Endothelial cell of umbilical vein (primary cell): ENCODE measurements at regions not wholly inside any gene's neighbourhood (a gene's known extent, or its start where the extent isn't known, plus 50 kb on each side); places are given as distances from the start of the nearest gene placed in this dataset.

Experiments used
- BruUV-seq: library from RNA; stranded (reverse); fragments of 400-500 nt; replicated peaks from 2 replicates; lab custom pipeline; 2021; lab: Mats Ljungman, UMichigan
- CTCF ChIA-PET: fragments of 300-600, 350-600 bp; sonication (Branson Sonifier 250); formaldehyde crosslinking; loops from one replicate; lab custom pipeline; 2021; ENCODE audit warnings: antibody characterized with exemption, inconsistent platforms; lab: Charles Lee
- POLR2A ChIA-PET: fragments of 300-600, 350-600 bp; sonication (Branson Sonifier 250); formaldehyde crosslinking; loops from one replicate; lab custom pipeline; 2021; ENCODE audit warnings: antibody characterized with exemption, inconsistent platforms; lab: Charles Lee
- DNase-seq: peaks from one replicate; pipeline ENCODE4 v3.0.0-alpha.2; 2011; ENCODE audit warnings: low read depth, low spot score
- FAIRE-seq: peaks from 2 replicates; lab custom pipeline; 2011; peaks lifted over from hg19 to GRCh38; lab: Jason Lieb, UNC
- H2AFZ ChIP-seq: 2 replicates; pipeline ENCODE4 v1.6.0; 2012; ENCODE audit warnings: low read depth, low read length, control low read depth, inconsistent platforms
- H3K27ac ChIP-seq: 2 replicates; pipeline ENCODE4 v1.5.1; 2011; ENCODE audit warnings: low read depth, mild to moderate bottlenecking, control low read depth, low read length, moderate library complexity; ENCODE audit not compliant: insufficient read depth
- H3K27me3 ChIP-seq, 2 experiments: 2 replicates each; pipeline versions ENCODE4 v1.6.0 to v1.6.1; 2011; ENCODE audit warnings: low read length in 2 of 2, mixed read lengths in 1 of 2; ENCODE audit not compliant: control insufficient read depth in 2 of 2, insufficient read depth in 2 of 2
- H3K36me3 ChIP-seq, 2 experiments: 2 replicates in 1 of 2; 3 replicates in 1 of 2; pipeline ENCODE4 v1.5.1; 2011; ENCODE audit warnings: low read length in 2 of 2, mild to moderate bottlenecking in 1 of 2, moderate library complexity in 1 of 2; ENCODE audit not compliant: control insufficient read depth in 2 of 2, insufficient read depth in 2 of 2; ENCODE audit errors: extremely low read depth in 1 of 2
- H3K4me1 ChIP-seq: 3 replicates; pipeline ENCODE4 v1.5.1; 2011; ENCODE audit warnings: mild to moderate bottlenecking, low read length; ENCODE audit not compliant: control insufficient read depth, insufficient read depth; ENCODE audit errors: extremely low read depth
- H3K4me2 ChIP-seq: 2 replicates; pipeline ENCODE4 v1.6.1; 2011; ENCODE audit warnings: low read length, control low read depth, mixed read lengths; ENCODE audit not compliant: insufficient read depth
- H3K4me3 ChIP-seq, 3 experiments: fragments of 200-600 bp in 1 of 3; sonication (generic), shearing (Covaris generic) in 1 of 3; replicated peaks in 1 of 3; 2 replicates each; pipeline ENCODE4 v1.5.1; 2011 to 2016; ENCODE audit warnings: control low read depth in 3 of 3, low read length in 3 of 3, mild to moderate bottlenecking in 2 of 3, inconsistent platforms in 1 of 3, low read depth in 1 of 3, moderate library complexity in 1 of 3; ENCODE audit not compliant: insufficient read depth in 1 of 3
- H3K79me2 ChIP-seq: 2 replicates; pipeline ENCODE4 v1.6.0; 2012; ENCODE audit warnings: low read length, inconsistent platforms; ENCODE audit not compliant: control insufficient read depth, insufficient read depth
- H3K9ac ChIP-seq: replicated peaks from 2 replicates; pipeline ENCODE3; 2011; ENCODE audit warnings: low read length, control low read depth; ENCODE audit not compliant: insufficient read depth; ENCODE audit errors: extremely low read depth
- H3K9me1 ChIP-seq: replicated peaks from 3 replicates; pipeline ENCODE4 v1.6.0; 2011; ENCODE audit warnings: mild to moderate bottlenecking, low read length; ENCODE audit not compliant: control insufficient read depth, insufficient read depth; ENCODE audit errors: extremely low read depth
- H3K9me3 ChIP-seq: replicated peaks from 2 replicates; pipeline ENCODE4 v1.5.1; 2012; ENCODE audit warnings: low read length, inconsistent platforms; ENCODE audit not compliant: control insufficient read depth, insufficient read depth
- H4K20me1 ChIP-seq: replicated peaks from 2 replicates; pipeline ENCODE3; 2011; ENCODE audit warnings: mild to moderate bottlenecking, low read length; ENCODE audit not compliant: control insufficient read depth, insufficient read depth; ENCODE audit errors: extremely low read depth
- EZH2 ChIP-seq: IDR thresholded peaks from 2 replicates; pipeline ENCODE4 v1.6.1; 2012; ENCODE audit warnings: borderline replicate concordance, low read depth, mild to moderate bottlenecking, moderate library complexity, low read length, inconsistent platforms; ENCODE audit not compliant: severe bottlenecking
- FOS ChIP-seq: IDR thresholded peaks from 2 replicates; pipeline ENCODE4 v1.6.1; 2011; ENCODE audit warnings: mild to moderate bottlenecking, low read length, moderate library complexity, borderline replicate concordance; ENCODE audit not compliant: insufficient read depth
- GATA2 ChIP-seq: IDR thresholded peaks from 2 replicates; pipeline ENCODE4 v1.7.0; 2011; ENCODE audit warnings: low read depth, mild to moderate bottlenecking, moderate library complexity, mixed read lengths, low read length; ENCODE audit not compliant: insufficient read length, insufficient read depth
- JUN ChIP-seq: IDR thresholded peaks from 2 replicates; pipeline ENCODE4 v1.6.1; 2011; ENCODE audit warnings: borderline replicate concordance, low read depth; ENCODE audit not compliant: insufficient read length, insufficient read depth
- MYC ChIP-seq: IDR thresholded peaks from one replicate; pipeline ENCODE4 v1.6.1; 2011; ENCODE audit warnings: mild to moderate bottlenecking, low read depth, low read length
- POLR2A ChIP-seq: IDR thresholded peaks from 2 replicates; pipeline ENCODE4 v1.6.1; 2012; ENCODE audit warnings: low read depth, mild to moderate bottlenecking, control low read depth, low read length
- POLR2AphosphoS5 ChIP-seq: IDR thresholded peaks from 2 replicates; pipeline ENCODE4 v1.6.1; 2012; ENCODE audit warnings: low read depth, mild to moderate bottlenecking, control low read depth, low read length, moderate library complexity; ENCODE audit not compliant: insufficient read depth
- dilution Hi-C: fragments of 300-500 bp; cut with MboI; formaldehyde crosslinking; loops from one replicate; pipeline ENCODE4 v1.15.0; 2019; ENCODE audit warnings: low sequenced_read_pairs; ENCODE audit not compliant: extremely low pct_ligation_motif_present
- intact Hi-C: fragments of 100-400 bp; cut with micrococcal nuclease; formaldehyde crosslinking; loops from one replicate; pipeline ENCODE4 v1.10.0; 2022
- TF ChIP-seq, protein P1 (sequence below): IDR thresholded peaks from 2 replicates; pipeline ENCODE4 v1.6.1; 2011; ENCODE audit not compliant: insufficient read depth, insufficient read length
- TF ChIP-seq, protein P2 (sequence below), 2 donors: IDR thresholded peaks; 1 replicate in 1 of 2; 2 replicates in 1 of 2; pipeline ENCODE4 v1.5.1; 2011; ENCODE audit warnings: low read length in 2 of 2, mild to moderate bottlenecking in 2 of 2, moderate library complexity in 2 of 2, control low read depth in 1 of 2, inconsistent platforms in 1 of 2, low read depth in 1 of 2; ENCODE audit not compliant: insufficient read depth in 1 of 2; ENCODE audit errors: extremely low read depth in 1 of 2

GRCh38 chr10:130361351-130362105 lies 225.3 kb downstream of the GLRX3 start:
- FAIRE-seq (no peak), DNase-seq (no peak)
- ChIA-PET POLR2A (no interaction called here), CTCF (no interaction called here)
- H3K27me3 ChIP-seq = no peaks in the 10 kb centered on the region
- H3K27ac ChIP-seq = no peak overlapping the region
- H3K9me3 ChIP-seq = peaks cover 10% of the 10 kb centered on the region
- H3K9me1 ChIP-seq = no peaks in the 10 kb centered on the region
- no peaks in the 10 kb centered on the region for H3K79me2 ChIP-seq
- TF ChIP-seq POLR2A (no peak), GATA2 (no peak)
- TF ChIP-seq, protein P1, sequence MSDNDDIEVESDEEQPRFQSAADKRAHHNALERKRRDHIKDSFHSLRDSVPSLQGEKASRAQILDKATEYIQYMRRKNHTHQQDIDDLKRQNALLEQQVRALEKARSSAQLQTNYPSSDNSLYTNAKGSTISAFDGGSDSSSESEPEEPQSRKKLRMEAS = no peak
- H3K4me1 ChIP-seq = no peaks in the 10 kb centered on the region
- intact Hi-C loops (no loop called here), dilution Hi-C loops (no loop called here)
- no peaks in the 10 kb centered on the region for H3K36me3 ChIP-seq
- no TSS peak for BruUV-seq
- H2AFZ ChIP-seq = no peak overlapping the region
- no peaks in the 10 kb centered on the region for H4K20me1 ChIP-seq
- no peak overlapping the region for H3K4me2 ChIP-seq
- no peak overlapping the region for H3K4me3 ChIP-seq
- H3K9ac ChIP-seq = no peak overlapping the region

- ChIA-PET CTCF (no interaction called here), POLR2A (no interaction called here)
- Histone ChIP-seq H3K27ac (no peak overlapping the region), H2AFZ (no peak overlapping the region), H3K4me3 (no peak overlapping the region), H4K20me1 (no peaks in the 10 kb centered on the region), H3K4me1 (no peaks in the 10 kb centered on the region), H3K79me2 (no peaks in the 10 kb centered on the region), H3K9ac (no peak overlapping the region), H3K9me3 (peaks cover 8% of the 10 kb centered on the region), H3K9me1 (no peaks in the 10 kb centered on the region), H3K36me3 (no peaks in the 10 kb centered on the region), H3K27me3 (no peaks in the 10 kb centered on the region), H3K4me2 (no peak overlapping the region)
- FAIRE-seq (no peak), DNase-seq (no peak)
- dilution Hi-C loops = no loop called here
- intact Hi-C loops = no loop called here
- TF ChIP-seq, protein P2, sequence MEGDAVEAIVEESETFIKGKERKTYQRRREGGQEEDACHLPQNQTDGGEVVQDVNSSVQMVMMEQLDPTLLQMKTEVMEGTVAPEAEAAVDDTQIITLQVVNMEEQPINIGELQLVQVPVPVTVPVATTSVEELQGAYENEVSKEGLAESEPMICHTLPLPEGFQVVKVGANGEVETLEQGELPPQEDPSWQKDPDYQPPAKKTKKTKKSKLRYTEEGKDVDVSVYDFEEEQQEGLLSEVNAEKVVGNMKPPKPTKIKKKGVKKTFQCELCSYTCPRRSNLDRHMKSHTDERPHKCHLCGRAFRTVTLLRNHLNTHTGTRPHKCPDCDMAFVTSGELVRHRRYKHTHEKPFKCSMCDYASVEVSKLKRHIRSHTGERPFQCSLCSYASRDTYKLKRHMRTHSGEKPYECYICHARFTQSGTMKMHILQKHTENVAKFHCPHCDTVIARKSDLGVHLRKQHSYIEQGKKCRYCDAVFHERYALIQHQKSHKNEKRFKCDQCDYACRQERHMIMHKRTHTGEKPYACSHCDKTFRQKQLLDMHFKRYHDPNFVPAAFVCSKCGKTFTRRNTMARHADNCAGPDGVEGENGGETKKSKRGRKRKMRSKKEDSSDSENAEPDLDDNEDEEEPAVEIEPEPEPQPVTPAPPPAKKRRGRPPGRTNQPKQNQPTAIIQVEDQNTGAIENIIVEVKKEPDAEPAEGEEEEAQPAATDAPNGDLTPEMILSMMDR (IDR thresholded peaks at IDR 0.05; ENCODE audit: extremely low read depth in 1 of 2, insufficient read depth in 1 of 2, low read depth in 1 of 2, low read length in 2 of 2) = no peak
- TF ChIP-seq EZH2 (no peak), MYC (no peak), FOS (no peak), GATA2 (no peak), JUN (no peak), POLR2AphosphoS5 (no peak), POLR2A (no peak)
- TF ChIP-seq, protein P1 = no peak
- BruUV-seq = no TSS peak
Measured at GRCh38 chr10:130362308-130362761, 226.1 kb downstream of the GLRX3 start.
